ENCODE measurements at regions not wholly inside any gene's neighbourhood (a gene's known extent, or its start where the extent isn't known, plus 50 kb on each side); places are given as distances from the start of the nearest gene placed in this dataset.
A peak's percentile ranks its signal among the peaks of the same experiment; 100 is the strongest.

GRCh38 chr21:27372381-27372780 is 405.5 kb upstream of the ADAMTS5 start:
- DNase-seq (ENCODE audit: low read depth) = no peak
- TF ChIP-seq CTCF (IDR thresholded peaks at IDR 0.05; ENCODE audit: insufficient read depth, low read depth, low read length) (no peak), EZH2 (IDR thresholded peaks at IDR 0.05; ENCODE audit: insufficient read depth, low read length) (no peak)
- Mint-ChIP-seq H3K4me3 (ENCODE audit: unreplicated experiment) (no peak overlapping the region), H3K4me1 (ENCODE audit: low read depth, unreplicated experiment) (peaks cover 21% of the 10 kb centered on the region), H3K27me3 (ENCODE audit: low read depth, unreplicated experiment) (no peaks in the 10 kb centered on the region), H3K27ac (ENCODE audit: unreplicated experiment) (peak overlapping the region; percentile 93), H3K36me3 (ENCODE audit: low read depth, unreplicated experiment) (no peaks in the 10 kb centered on the region), H3K9me3 (ENCODE audit: unreplicated experiment) (no peaks in the 10 kb centered on the region)
- no peak overlapping the region for H3K4me3 ChIP-seq (ENCODE audit: insufficient read depth, low read depth, low read length)
- no peaks in the 10 kb centered on the region for H3K9me3 ChIP-seq (ENCODE audit: insufficient read depth, low read depth, low read length)
- no peak overlapping the region for H3K9ac ChIP-seq (ENCODE audit: low read length)
- H3K27me3 ChIP-seq (ENCODE audit: insufficient read depth, low read length) = no peaks in the 10 kb centered on the region
- peak overlapping the region; percentile 31 for H3K27ac ChIP-seq (ENCODE audit: low read depth, low read length)
- no peak overlapping the region for H2AFZ ChIP-seq (ENCODE audit: low read depth, low read length)
- H3K4me2 ChIP-seq (ENCODE audit: low read length) = no peak overlapping the region
- no peaks in the 10 kb centered on the region for H4K20me1 ChIP-seq (ENCODE audit: insufficient read depth, low read length)
- no peaks in the 10 kb centered on the region for H3K79me2 ChIP-seq (ENCODE audit: insufficient read depth, low read length)
- no peak for FAIRE-seq
- H3K4me1 ChIP-seq (ENCODE audit: insufficient read depth, low read length) = no peaks in the 10 kb centered on the region
- no peaks in the 10 kb centered on the region for H3K36me3 ChIP-seq (ENCODE audit: insufficient read depth, low read length)

- Histone ChIP-seq H3K27me3 (ENCODE audit: insufficient read depth, low read length) (no peaks in the 10 kb centered on the region), H2AFZ (ENCODE audit: low read depth, low read length) (no peak overlapping the region), H3K27ac (ENCODE audit: low read depth, low read length) (peak overlapping the region; percentile 31), H3K4me3 (ENCODE audit: insufficient read depth, low read depth, low read length) (no peak overlapping the region), H3K9me3 (ENCODE audit: insufficient read depth, low read depth, low read length) (no peaks in the 10 kb centered on the region), H3K4me1 (ENCODE audit: insufficient read depth, low read length) (no peaks in the 10 kb centered on the region), H3K9ac (ENCODE audit: low read length) (no peak overlapping the region), H3K79me2 (ENCODE audit: insufficient read depth, low read length) (no peaks in the 10 kb centered on the region), H4K20me1 (ENCODE audit: insufficient read depth, low read length) (no peaks in the 10 kb centered on the region), H3K4me2 (ENCODE audit: low read length) (peak overlapping the region; percentile 9), H3K36me3 (ENCODE audit: insufficient read depth, low read length) (no peaks in the 10 kb centered on the region)
- FAIRE-seq (peak; percentile 34), DNase-seq (ENCODE audit: low read depth) (peak; percentile 48)
- no peaks in the 10 kb centered on the region for H3K27me3 Mint-ChIP-seq (ENCODE audit: low read depth, unreplicated experiment)
- no peaks in the 10 kb centered on the region for H3K36me3 Mint-ChIP-seq (ENCODE audit: low read depth, unreplicated experiment)
- H3K27ac Mint-ChIP-seq (ENCODE audit: unreplicated experiment) = peak overlapping the region; percentile 93
- no peak overlapping the region for H3K4me3 Mint-ChIP-seq (ENCODE audit: unreplicated experiment)
- TF ChIP-seq CTCF (IDR thresholded peaks at IDR 0.05; ENCODE audit: insufficient read depth, low read depth, low read length) = no peak
- no peak for TF ChIP-seq EZH2 (IDR thresholded peaks at IDR 0.05; ENCODE audit: insufficient read depth, low read length)
- H3K4me1 Mint-ChIP-seq (ENCODE audit: low read depth, unreplicated experiment) = peaks cover 21% of the 10 kb centered on the region
- no peaks in the 10 kb centered on the region for H3K9me3 Mint-ChIP-seq (ENCODE audit: unreplicated experiment)
Observed at GRCh38 chr21:27371975-27372331, 405.1 kb upstream of the ADAMTS5 start.

- H3K79me2 ChIP-seq (ENCODE audit: insufficient read depth, low read length) = no peaks in the 10 kb centered on the region
- no peak overlapping the region for H2AFZ ChIP-seq (ENCODE audit: low read depth, low read length)
- DNase-seq (ENCODE audit: low read depth) (peak; percentile 26), FAIRE-seq (no peak)
- H3K27me3 ChIP-seq (ENCODE audit: insufficient read depth, low read length) = no peaks in the 10 kb centered on the region
- Mint-ChIP-seq H3K36me3 (ENCODE audit: low read depth, unreplicated experiment) (no peaks in the 10 kb centered on the region), H3K27me3 (ENCODE audit: low read depth, unreplicated experiment) (no peaks in the 10 kb centered on the region), H3K4me3 (ENCODE audit: unreplicated experiment) (no peak overlapping the region), H3K27ac (ENCODE audit: unreplicated experiment) (peak overlapping the region; percentile 93), H3K9me3 (ENCODE audit: unreplicated experiment) (no peaks in the 10 kb centered on the region), H3K4me1 (ENCODE audit: low read depth, unreplicated experiment) (peaks cover 21% of the 10 kb centered on the region)
- H3K9ac ChIP-seq (ENCODE audit: low read length) = no peak overlapping the region
- H3K9me3 ChIP-seq (ENCODE audit: insufficient read depth, low read depth, low read length) = no peaks in the 10 kb centered on the region
- H3K36me3 ChIP-seq (ENCODE audit: insufficient read depth, low read length) = no peaks in the 10 kb centered on the region
- H3K4me1 ChIP-seq (ENCODE audit: insufficient read depth, low read length) = no peaks in the 10 kb centered on the region
- H3K27ac ChIP-seq (ENCODE audit: low read depth, low read length) = peak overlapping the region; percentile 31
- H4K20me1 ChIP-seq (ENCODE audit: insufficient read depth, low read length) = no peaks in the 10 kb centered on the region
- no peak overlapping the region for H3K4me3 ChIP-seq (ENCODE audit: insufficient read depth, low read depth, low read length)
- H3K4me2 ChIP-seq (ENCODE audit: low read length) = peak overlapping the region; percentile 9
- TF ChIP-seq EZH2 (IDR thresholded peaks at IDR 0.05; ENCODE audit: insufficient read depth, low read length) (no peak), CTCF (IDR thresholded peaks at IDR 0.05; ENCODE audit: insufficient read depth, low read depth, low read length) (no peak)
Observed at GRCh38 chr21:27371115-27371974, 404.5 kb upstream of the ADAMTS5 start.
